ENCODE measurements at regions not wholly inside any gene's neighbourhood (a gene's known extent, or its start where the extent isn't known, plus 50 kb on each side); places are given as distances from the start of the nearest gene placed in this dataset.

GRCh38 chrX:96566878-96567277 lies 117.8 kb upstream of the DIAPH2 start:
- no peak for TF ChIP-seq POLR2A (IDR thresholded peaks at IDR 0.05)
- no peak for TF ChIP-seq CTCF (IDR thresholded peaks at IDR 0.05)
- TF ChIP-seq POLR2AphosphoS5 (IDR thresholded peaks at IDR 0.05): no peak
